ENCODE measurements at regions not wholly inside any gene's neighbourhood (a gene's known extent, or its start where the extent isn't known, plus 50 kb on each side); places are given as distances from the start of the nearest gene placed in this dataset.

DNA sequence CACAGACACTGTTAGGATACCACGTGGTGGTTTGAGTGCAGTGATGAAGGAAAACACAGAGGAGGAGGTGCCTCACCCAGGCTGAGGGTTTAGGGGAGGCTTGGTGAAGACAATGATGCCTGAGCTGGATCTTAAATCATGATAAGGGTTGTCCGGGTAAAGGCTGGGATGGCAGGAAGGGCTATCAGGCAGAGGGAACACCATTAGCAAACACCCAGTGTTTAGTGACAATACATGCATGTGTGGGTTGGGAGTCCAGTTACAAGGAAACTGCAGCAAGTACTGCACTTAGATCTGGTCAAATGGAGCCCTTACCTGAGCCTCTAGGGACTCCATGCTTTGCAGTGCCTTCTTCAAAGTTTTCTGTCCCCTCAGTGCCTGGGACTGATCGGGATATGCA is 79.8 kb upstream of the MBOAT2 start:
- POLR2A ChIA-PET: no interaction called here

More for the DNA sequence above, 79.8 kb upstream of the MBOAT2 start:
- H3K79me2 ChIP-seq (ENCODE audit: control insufficient read depth, insufficient read depth, low read length): no peaks in the 10 kb centered on the region
- TF ChIP-seq MYC (IDR thresholded peaks at IDR 0.05; ENCODE audit: insufficient read depth, insufficient read length, insufficient replicate concordance, low read length, severe bottlenecking) (no peak), NFIC (IDR thresholded peaks at IDR 0.05; ENCODE audit: low read depth, low read length) (no peak), FOXM1 (IDR thresholded peaks at IDR 0.05; ENCODE audit: low read depth, low read length) (no peak), BHLHE40 (IDR thresholded peaks at IDR 0.05; ENCODE audit: borderline replicate concordance in 1 of 2, low read depth in 2 of 2, low read length in 1 of 2) (no peak), NFXL1 (IDR thresholded peaks at IDR 0.05; ENCODE audit: borderline replicate concordance) (no peak), POLR2AphosphoS5 (IDR thresholded peaks at IDR 0.05; ENCODE audit: low read length) (no peak), SRF (IDR thresholded peaks at IDR 0.05; ENCODE audit: low read depth in 2 of 2, low read length in 2 of 2) (no peak), CREM (IDR thresholded peaks at IDR 0.05; ENCODE audit: low read depth) (no peak), NR2C2 (IDR thresholded peaks at IDR 0.05; ENCODE audit: borderline replicate concordance, control insufficient read depth, insufficient read length, low read depth) (no peak), JUND (IDR thresholded peaks at IDR 0.05; ENCODE audit: low read depth, low read length) (no peak), SIX5 (IDR thresholded peaks at IDR 0.05; ENCODE audit: low read depth, low read length, severe bottlenecking) (no peak), IRF4 (IDR thresholded peaks at IDR 0.05; ENCODE audit: low read depth, low read length) (no peak), HCFC1 (IDR thresholded peaks at IDR 0.05; ENCODE audit: low read length) (no peak), ZZZ3 (IDR thresholded peaks at IDR 0.05; ENCODE audit: control insufficient read depth, insufficient read length, low read depth) (no peak), CHD4 (IDR thresholded peaks at IDR 0.05) (no peak)
- TF ChIP-seq, protein P1, sequence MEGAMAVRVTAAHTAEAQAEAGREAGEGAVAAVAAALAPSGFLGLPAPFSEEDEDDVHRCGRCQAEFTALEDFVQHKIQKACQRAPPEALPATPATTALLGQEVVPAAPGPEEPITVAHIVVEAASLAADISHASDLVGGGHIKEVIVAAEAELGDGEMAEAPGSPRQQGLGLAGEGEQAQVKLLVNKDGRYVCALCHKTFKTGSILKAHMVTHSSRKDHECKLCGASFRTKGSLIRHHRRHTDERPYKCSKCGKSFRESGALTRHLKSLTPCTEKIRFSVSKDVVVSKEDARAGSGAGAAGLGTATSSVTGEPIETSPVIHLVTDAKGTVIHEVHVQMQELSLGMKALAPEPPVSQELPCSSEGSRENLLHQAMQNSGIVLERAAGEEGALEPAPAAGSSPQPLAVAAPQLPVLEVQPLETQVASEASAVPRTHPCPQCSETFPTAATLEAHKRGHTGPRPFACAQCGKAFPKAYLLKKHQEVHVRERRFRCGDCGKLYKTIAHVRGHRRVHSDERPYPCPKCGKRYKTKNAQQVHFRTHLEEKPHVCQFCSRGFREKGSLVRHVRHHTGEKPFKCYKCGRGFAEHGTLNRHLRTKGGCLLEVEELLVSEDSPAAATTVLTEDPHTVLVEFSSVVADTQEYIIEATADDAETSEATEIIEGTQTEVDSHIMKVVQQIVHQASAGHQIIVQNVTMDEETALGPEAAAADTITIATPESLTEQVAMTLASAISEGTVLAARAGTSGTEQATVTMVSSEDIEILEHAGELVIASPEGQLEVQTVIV (IDR thresholded peaks at IDR 0.05; ENCODE audit: borderline replicate concordance, partially characterized antibody): no peak
- TF ChIP-seq, protein P2, sequence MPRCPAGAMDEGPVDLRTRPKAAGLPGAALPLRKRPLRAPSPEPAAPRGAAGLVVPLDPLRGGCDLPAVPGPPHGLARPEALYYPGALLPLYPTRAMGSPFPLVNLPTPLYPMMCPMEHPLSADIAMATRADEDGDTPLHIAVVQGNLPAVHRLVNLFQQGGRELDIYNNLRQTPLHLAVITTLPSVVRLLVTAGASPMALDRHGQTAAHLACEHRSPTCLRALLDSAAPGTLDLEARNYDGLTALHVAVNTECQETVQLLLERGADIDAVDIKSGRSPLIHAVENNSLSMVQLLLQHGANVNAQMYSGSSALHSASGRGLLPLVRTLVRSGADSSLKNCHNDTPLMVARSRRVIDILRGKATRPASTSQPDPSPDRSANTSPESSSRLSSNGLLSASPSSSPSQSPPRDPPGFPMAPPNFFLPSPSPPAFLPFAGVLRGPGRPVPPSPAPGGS (IDR thresholded peaks at IDR 0.05; ENCODE audit: borderline replicate concordance, insufficient read depth, low read depth, low read length, poor library complexity, severe bottlenecking): no peak
- TF ChIP-seq, protein P3, sequence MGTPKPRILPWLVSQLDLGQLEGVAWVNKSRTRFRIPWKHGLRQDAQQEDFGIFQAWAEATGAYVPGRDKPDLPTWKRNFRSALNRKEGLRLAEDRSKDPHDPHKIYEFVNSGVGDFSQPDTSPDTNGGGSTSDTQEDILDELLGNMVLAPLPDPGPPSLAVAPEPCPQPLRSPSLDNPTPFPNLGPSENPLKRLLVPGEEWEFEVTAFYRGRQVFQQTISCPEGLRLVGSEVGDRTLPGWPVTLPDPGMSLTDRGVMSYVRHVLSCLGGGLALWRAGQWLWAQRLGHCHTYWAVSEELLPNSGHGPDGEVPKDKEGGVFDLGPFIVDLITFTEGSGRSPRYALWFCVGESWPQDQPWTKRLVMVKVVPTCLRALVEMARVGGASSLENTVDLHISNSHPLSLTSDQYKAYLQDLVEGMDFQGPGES (IDR thresholded peaks at IDR 0.05): no peak
- 33% methylated on average over 3 of the region's 3 CpGs for WGBS (ENCODE audit: insufficient coverage, insufficient replicate concordance, low lambda C conversion rate, missing lambda C conversion rate)
- RAD21 ChIA-PET (ENCODE audit: unreplicated experiment): no interaction called here
- FAIRE-seq: no peak
- DNase-seq (ENCODE audit: low read depth, low spot score): no peak
- H3K9me3 ChIP-seq (replicated peaks; ENCODE audit: control insufficient read depth, insufficient read depth, low read length): no peaks in the 10 kb centered on the region; the same call in 1 of the 3 replicates
- no peak overlapping the region for H3K4me2 ChIP-seq (ENCODE audit: control insufficient read depth, insufficient read depth)
- ATAC-seq: no peak
- H3K36me3 ChIP-seq (ENCODE audit: control insufficient read depth in 2 of 2, insufficient read depth in 2 of 2, low read length in 1 of 2): no peaks in the 10 kb centered on the region
- no peak overlapping the region for H3K4me3 ChIP-seq
- H3K27me3 ChIP-seq (replicated peaks in 1 of 2; ENCODE audit: control insufficient read depth in 2 of 2, insufficient read depth in 2 of 2, low read length in 1 of 2): no peaks in the 10 kb centered on the region
- BruUV-seq (replicated peaks): no TSS peak
- H3K4me1 ChIP-seq (ENCODE audit: control insufficient read depth, insufficient read depth, low read length): no peaks in the 10 kb centered on the region
- SMC1A ChIA-PET (ENCODE audit: uncharacterized antibody, unreplicated experiment): no interaction called here
- CTCF ChIA-PET: no interaction called here
- intact Hi-C loops (cut with micrococcal nuclease; ENCODE audit: unreplicated experiment) (no loop called here), in situ Hi-C loops (cut with MboI) (no loop called here)
- H4K20me1 ChIP-seq (ENCODE audit: control insufficient read depth, insufficient read depth): no peaks in the 10 kb centered on the region
- no peak overlapping the region for H3K27ac ChIP-seq (ENCODE audit: control insufficient read depth, insufficient read depth)
- no peak overlapping the region for H2AFZ ChIP-seq (ENCODE audit: control insufficient read depth, low read depth, low read length)
- H3K9ac ChIP-seq (ENCODE audit: control insufficient read depth, insufficient read depth, low read length): no peak overlapping the region
